ENCODE measurements at regions not wholly inside any gene's neighbourhood (a gene's known extent, or its start where the extent isn't known, plus 50 kb on each side); places are given as distances from the start of the nearest gene placed in this dataset.
"Not testable (repeated sequence)": the region's sequence is repeated elsewhere in the genome, so short reads cannot be mapped to it uniquely, and the experiment has no call there.

DNA sequence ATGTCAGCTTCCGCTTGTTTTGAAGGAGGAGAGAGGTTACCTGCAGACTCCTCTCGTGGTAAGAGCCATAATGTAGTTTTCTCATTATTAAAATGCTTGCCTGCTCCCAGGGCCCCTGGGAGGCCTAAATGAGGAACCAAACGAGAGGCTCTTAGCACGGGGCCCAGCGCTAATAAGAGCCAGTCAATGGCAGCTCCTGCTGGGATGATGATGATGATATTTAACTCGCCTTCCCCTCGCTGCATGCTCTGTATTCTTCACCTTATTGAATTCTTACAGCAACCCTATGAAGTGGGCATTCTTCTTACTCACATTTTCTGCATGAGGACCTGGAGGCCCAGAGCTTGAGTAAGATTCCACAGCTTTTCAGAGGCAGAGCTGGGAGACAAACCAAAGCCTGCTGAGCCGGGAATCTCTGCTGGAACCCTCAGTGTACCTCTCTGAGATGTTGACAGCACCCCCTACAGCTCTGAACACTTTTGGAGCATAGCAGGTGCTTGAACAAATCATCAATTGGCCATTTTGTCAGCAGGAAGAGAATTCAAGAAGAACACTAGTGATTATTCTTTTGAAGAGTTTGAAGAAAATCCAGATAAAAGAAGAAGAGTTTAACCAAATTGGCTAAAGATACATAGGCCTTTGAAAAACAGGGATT is 93.1 kb upstream of the HABP2 start:
- no peak for DNase-seq (ENCODE audit: low read depth)

DNA sequence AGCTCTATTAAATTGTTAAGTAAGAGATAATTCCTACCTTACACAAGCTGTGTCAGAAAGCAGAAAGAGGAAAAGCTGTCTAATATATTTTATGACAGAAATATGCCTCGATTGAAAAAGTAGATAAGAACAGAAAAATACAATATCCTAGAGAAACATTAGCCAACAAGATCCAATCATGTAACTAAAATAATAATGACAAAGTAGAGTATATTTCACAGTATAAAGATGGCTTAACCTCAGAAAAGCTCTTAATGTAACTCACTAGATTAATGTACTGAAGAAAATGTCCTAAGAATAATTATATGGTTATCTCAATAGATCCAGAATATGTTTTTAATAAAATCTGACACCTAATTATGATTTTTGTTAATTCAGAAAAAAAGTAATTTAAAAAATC is 89.8 kb upstream of the HABP2 start:
- DNase-seq (ENCODE audit: low read depth) = no peak

DNA sequence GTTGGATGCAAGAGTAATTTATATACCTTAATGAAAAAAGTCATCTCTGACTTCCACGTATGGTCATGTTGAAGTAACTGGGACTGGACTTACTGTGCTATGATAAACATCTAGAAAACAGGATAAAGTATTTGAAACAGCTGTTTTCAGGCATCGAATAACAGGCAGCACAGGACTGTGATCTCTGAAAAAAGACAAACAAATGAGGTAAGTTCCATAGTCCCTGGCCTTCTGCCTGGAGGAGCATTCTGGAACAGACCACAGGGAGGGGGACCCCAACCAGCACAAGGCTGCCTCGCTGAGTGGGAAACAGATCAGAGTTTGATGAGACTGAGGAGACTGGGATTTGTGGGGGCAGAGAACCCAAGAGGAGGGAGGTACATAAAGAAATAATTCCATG is 89.1 kb upstream of the HABP2 start:
- peak; percentile 74 for DNase-seq (ENCODE audit: low read depth)

DNA sequence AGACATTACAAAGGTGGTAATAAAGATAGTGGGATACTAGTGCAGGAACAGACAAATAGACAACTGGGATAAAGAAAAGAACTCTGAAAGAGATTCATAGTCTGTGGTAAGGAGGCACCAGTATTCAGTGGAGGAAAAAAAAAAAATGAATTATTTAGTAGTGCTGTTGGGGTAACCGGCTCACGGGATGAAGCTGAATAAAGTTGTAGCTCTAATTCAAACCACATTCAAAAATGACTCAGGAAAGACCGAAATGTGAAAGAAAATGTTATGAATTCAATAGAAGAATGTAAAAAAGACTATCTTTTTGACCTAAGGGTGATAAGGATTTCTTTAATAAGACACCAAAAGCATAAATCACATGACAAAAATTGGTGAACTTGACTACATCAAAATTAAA is 83.1 kb upstream of the HABP2 start:
- no peak for DNase-seq (ENCODE audit: low read depth)

DNA sequence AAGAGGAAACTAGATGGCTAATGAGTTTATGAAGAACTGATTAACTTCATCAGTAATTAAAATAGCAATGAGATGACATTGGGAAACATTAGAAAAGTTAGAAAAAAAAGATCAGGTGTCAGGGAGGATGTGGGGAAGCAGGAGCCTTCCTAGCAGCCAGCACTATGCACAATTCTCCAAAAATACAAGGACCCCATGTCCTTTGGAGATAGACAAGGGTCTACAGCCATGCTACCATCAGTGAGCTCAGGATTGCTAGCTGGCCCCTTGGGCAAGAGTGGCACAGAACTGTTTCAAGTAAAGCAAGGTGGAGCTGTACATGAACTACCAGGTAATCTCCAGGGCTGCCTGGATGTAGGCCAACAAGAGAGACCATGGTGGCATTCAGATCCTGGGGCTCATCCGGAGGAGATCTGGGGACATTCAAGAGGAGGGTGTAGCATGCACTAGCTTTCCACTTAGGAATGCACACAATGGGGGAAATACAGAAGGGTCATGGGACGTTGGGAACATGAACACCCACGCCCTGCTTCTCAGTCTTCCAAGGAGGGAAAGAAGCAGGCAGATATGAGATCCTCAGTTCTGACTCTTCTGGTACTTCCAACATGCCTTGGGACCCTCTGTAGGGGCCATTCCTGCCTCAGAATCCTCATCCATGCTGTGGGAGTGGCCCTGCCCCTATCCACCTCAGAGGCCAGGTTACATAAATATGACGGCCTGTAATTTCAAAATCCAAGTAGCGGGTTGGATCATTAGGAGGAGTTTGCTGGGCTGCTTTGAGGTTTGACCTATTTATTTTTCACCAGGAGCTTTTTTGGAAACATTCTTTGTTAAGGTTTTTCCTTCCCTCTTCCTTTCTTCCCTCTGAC is 82.2 kb upstream of the HABP2 start:
- no peak for DNase-seq (ENCODE audit: low read depth)

DNA sequence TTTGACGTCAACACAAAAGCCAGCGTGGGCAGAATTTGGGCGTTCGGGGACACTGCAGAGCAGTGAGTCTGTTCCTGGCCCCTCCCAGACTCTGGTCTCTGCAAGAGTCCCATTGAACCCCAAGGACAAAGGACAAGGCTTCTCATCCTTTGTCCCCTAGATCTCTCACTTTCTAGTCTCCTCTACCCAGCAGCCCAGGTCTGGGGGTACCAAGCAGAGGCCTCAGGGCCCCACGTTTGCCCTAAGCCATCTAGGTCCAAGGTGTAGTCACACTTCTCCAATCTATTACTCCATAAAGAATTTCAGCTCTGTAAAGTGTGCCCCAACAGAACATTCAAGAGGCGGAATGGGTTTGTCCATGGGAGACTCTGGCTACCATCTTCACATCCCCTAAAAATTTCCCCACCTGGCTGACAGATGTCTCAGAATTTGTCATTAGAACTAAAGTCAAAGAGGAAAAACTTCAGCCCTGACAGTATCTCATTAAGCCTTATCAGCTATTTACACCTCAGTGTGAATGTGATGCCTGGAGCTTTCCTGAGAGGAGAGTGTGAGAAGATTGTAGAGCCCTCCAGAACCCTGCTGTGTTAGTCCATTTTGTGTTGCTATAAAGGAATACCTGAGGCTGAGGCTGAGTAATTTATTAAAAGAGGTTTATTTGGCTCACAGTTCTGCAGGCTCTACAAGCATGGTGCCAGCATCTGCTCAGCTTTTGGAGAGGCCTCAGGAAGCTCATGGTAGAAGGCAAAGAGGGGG is 81.4 kb upstream of the HABP2 start:
- DNase-seq (ENCODE audit: low read depth) = no peak

DNA sequence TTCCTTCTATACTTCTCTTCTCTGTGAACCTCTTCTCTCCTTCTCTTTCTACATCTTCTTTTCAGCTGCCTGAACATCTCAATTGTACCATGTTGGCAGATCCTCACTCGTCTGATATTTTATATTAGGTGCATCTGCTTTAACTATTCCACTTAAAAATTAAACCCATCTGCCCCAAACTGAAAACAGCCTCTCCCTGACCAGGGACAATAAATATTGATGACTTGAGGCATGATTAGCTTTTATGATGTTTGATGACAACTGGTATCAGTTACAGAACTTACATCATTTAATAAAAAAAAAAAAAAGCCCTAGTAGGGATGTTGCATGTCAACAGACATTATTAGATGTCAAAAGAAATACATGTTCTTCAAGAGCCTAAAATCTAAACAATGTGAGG is 79.8 kb upstream of the HABP2 start:
- DNase-seq (ENCODE audit: low read depth) = no peak

DNA sequence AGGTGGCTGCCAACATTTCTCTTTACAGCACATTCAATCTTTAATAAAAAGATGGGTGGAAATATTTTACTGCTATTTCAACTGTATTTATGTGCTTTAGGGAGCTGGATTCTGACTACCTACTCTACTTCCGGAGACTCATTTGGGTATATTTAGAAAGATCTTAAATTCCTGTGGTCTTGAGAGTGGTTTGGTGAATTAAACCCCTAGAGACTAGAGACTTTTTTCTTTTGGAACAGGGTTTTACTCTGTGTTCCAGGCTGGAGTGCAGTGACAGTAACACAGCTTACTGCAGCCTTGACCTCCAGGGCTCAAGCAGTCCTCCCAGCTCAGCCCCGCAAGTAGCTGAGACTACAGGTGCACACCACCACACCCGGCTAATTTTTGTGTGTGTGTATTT is 79.0 kb upstream of the HABP2 start:
- DNase-seq (ENCODE audit: low read depth) = no peak

DNA sequence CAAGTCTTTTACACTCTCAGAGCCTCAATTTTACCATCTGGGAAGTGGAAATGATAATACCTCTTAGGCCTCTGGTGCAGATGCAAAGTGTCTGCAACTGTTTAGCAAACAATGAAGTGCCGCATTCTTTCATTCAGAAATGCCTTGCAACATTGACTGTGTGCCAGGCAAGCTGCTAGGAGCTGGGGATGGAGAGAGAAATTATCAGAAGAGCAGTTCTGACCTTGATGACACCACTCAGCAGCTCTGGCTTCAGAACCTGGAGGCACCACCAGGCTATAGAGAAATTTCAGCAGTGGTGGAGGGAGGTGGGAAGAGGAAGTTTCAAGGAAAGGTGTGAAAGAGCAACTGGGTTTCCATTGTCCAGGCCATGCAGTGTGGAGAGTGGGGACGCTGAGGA is 78.1 kb upstream of the HABP2 start:
- DNase-seq (ENCODE audit: low read depth) = no peak

DNA sequence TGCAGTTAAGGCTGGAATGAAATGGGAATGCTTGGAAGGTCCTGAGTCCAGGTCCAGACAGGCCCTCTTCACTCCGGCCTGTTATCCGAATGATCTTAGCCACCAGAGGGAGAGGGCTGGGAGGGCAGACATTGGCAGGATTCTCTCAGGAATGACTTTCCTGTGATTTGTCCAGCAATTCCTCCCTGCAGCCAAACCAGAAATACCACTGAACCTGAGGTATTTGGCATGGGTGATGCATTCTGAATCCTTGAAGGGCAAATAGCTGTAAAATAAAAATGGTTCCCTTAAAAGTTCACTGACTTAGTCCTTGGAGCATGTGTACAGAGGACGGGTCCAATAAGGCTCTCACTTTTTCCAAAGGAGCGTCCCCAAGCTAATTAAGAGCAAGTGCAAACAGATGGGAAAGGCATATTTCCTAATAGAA is 77.5 kb upstream of the HABP2 start:
- DNase-seq (ENCODE audit: low read depth) = peak; percentile 76

DNA sequence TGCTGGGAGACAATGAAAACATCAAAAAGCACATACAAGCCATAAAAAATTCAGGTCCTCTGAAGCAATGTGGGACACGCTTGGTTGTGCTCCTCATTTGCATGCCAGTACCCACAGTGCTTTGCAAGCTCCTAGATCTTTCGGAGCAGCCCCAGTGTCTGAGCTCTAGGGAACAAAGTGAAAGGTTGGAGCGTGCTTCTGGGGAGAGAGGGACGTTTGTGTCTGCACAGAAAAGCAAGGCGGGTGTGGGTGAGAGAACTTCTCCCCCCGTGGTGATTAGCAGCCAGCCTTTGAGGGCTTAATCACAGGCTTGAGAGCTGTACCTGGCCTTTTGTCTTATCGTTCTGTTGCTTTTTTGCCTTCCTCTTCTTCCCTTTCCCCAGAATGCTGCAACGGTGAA is 76.7 kb upstream of the HABP2 start:
- DNase-seq (ENCODE audit: low read depth) = no peak

DNA sequence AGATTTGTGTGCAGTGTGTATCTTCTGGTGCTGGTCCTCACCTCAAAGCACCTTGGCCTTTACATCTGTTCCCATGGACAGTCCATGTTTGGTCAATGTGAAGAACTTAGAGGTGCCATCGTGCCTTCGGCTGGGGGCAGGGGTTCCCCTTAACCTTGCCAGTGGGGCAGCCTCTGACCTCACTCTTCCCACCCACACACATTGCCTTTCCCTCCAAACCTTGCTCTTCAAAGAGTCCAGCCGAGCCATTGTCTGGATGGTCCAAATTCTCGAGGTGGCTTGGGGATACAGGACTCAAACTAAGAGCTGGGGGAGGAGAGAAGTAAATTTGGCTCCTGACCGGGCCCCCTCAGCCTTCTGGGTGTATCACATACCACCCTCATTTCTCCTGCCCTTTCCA is 76.2 kb upstream of the HABP2 start:
- no peak for DNase-seq (ENCODE audit: low read depth)

DNA sequence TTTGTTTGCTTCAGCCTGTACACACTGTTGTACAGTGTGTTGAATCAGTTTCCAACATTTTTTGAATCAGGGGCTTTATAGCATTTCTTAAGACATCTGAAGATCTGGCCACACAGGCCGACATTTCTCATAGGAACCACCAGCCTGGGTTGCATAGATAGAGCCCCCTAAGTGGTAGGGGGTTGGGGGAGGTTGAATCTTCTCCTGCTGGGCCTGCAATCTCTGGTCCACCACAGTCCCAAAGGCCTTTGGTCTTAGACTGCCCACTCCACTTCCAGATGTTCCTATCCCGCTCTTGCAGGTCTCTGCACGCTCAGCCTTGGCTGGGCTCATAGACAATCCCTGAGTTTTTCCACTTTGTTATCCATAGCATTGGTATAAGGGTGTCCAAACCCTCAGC is 75.4 kb upstream of the HABP2 start:
- DNase-seq (ENCODE audit: low read depth) = no peak

DNA sequence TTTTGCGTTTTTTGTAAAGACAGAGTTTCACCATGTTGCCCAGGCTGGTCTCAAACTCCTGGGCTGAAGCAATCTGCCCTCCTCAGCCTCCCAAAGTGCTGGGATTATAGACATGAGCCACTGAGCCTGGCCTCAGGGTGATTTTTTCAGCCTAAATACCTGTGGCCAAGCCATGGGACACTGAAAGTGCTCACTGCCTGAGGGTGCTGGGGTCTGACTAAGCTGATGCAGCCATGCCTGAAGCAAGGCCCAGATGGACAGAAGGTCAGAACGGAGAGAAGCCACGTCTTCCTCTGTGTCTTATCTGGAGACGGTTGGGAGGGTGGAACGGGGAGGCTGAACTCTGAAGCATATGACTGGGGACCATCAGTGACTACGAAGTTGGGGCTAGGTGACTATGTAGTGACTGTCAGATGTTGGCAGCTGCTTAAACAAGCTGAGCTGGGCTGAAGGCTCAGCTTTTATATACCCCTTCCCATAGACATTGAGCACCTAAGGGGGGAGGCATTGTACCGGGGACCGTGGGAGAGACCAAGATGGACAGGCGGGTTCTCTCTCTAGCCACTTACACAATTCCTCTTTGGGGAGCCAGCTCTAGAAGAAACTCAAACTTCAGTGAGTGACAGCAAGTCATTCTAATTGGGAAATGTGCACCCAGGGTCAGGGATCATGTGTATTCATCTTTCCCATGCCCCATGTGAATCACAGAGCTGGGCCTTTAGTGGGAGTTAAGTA is 73.3 kb upstream of the HABP2 start:
- no peak for DNase-seq (ENCODE audit: low read depth)

DNA sequence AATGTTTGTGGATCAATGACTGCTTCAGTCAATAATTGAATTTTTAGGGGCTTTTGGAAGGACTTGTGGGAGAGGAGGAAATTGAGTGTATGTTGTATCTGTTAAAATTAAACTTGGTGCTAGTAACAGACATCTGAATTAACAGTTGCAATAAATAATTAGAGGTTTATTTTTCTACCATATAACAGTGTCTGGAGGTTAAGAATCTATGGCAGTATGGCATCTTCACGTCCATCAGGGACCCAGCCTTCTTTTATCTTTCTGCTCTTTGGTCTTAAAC is 72.8 kb upstream of the HABP2 start:
- no peak for DNase-seq (ENCODE audit: low read depth)

DNA sequence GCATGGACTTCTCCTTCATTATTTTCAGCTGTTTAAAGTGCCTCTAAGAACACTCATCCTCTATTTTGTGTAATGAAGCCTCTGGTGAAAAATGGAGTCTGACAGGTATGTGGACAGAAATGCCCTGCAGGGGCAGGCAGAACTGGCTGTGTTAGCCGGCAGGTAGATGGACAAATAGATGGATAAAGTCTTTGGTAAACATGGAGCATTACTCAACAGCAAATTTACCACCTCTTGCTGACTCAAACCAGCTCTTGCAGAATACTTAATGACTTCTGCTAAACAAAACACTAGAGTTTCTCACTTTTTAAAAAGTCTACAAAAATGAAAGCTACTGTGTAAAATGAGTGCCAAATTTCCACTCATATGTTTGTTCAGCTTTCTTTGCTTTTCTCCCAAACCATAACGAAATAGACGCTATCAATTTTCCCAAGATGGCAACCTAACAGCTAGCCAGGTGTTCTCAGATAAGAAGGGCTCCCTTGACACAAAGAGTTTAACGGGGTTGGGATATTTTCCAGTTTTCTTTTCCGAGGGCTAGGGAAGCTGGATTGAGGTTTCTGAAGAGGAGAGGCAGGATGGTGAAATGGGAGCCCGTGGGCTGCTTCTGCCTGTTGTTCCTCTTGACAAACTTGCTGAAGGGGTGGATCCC is 71.9 kb upstream of the HABP2 start:
- no peak for DNase-seq (ENCODE audit: low read depth)

DNA sequence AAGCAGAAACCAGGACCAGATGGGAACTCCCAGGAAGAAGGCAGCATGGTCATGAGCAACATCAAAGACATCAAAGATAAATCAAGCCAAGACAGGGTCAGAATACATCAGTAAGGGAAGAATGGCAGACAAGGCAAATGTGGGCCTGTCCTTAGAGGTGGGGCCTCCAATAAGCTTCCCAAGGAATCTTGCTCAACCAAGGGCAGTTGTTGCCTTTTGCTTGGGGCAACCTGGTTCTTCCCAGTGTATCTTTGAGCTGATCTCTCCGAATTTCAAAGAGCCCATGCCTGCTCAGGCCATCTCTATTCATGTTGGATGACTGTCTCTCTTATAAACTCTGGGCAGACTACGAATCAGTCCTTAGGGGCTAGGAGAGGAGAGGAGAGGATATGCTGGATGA is 68.4 kb upstream of the HABP2 start:
- no peak for DNase-seq (ENCODE audit: low read depth)

DNA sequence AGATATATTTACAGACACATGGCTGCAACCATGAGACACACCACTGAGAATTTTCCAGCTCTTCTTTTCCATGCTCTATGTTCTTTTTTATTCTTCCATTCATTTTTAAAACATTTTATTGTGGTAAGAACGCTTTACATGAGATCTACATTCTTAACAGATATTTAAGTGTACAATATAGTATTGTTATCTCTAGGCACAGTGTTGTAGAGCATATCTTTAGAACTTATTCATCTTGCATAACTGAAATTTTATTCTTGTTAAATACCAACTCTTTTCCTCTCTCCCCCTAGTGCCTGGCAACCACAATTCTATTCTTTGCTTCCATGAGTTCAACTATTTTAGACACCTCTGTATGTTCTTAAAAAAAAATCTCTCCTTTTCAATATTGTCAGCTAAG is 67.1 kb upstream of the HABP2 start:
- no peak for DNase-seq (ENCODE audit: low read depth)

DNA sequence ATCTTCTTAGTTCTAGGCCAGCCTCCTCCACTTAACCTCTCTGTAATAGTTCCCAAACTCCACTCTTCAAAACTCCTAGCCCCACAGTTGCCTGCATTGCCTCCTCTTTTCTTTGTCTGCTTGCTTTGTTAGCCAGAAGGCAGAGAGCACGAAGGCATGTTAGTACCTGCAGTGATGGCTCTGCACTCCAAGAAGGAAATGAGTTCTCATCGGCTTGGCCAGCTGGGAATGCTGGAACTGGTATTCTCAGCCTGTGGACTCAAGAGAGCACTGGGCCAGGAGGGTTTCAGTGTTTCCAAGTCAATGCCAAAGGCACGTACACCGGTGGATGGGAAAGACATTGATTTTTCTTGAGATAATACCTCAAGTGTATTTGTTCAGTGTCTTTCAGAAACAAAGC is 66.3 kb upstream of the HABP2 start:
- DNase-seq (ENCODE audit: low read depth) = no peak

DNA sequence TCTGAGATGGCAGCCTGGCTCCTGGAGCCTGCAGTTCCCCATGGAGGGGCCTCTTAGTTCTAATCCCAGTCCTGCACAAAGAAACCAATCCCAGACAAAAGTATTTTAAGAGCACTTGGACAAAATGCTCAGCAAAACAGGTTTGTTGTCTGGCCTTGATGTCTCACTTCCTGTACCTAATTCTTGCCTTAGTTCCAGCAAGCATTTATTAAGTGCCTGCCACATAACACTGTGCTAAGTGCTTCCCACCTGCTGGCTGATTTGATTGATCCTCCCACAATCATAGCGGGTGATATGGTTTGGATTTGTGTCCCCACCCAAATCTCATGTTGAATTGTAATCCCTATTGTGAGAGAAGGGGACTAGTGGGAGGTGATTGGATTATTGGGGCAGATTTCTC is 65.7 kb upstream of the HABP2 start:
- no peak for DNase-seq (ENCODE audit: low read depth)

DNA sequence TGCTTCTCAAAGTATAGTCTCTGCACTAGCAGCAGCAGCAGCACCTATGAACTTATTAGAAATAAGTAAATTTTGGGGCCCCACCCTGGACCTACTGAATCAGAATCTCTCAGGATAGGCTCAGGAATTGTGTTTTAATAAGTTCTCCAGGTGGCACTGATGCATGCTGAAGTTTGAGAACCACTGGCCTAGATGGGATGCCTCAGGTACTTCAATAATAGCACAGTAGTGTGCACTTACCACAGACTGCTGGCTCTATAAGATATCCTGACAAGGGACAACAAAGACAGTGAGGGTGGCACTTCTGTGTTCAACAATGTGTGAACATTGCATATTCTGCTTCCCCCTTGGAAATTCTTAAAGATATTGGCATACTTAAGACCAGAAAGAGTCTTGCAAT is 64.7 kb upstream of the HABP2 start:
- DNase-seq (ENCODE audit: low read depth) = no peak

DNA sequence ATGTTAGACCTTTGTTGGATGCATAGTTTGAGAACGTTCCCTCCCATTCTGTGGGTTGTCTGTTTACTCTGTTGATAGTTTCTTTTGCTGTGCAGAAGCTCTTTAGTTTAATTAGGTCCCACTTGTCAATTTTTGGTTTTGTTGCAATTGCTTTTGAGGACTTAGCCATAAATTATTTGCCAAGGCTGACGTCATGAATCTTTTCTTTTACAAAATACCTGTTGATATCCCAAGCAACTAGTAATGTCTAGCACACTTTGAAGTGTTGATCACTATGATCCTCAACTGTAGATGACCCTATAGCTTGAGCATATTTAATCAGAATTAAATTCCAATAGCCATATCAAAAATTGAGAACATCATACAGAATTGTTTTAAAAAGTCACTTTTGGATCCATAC is 63.3 kb upstream of the HABP2 start:
- not testable (repeated sequence) for DNase-seq (ENCODE audit: low read depth)
